HCT116 (cell line): ENCODE measurements at regions not wholly inside any gene's neighbourhood (a gene's known extent, or its start where the extent isn't known, plus 50 kb on each side); places are given as distances from the start of the nearest gene placed in this dataset.

Experiments
- ATAC-seq: fragments of 200-7000 bp; cut with Tn5 transposase; 2 replicates; pipeline ENCODE4 v1.9.1; 2020; ENCODE audit warnings: mild to moderate bottlenecking, moderate library complexity
- BruUV-seq: library from RNA; stranded (reverse); fragments of 400-500 nt; replicated peaks from 2 replicates; lab custom pipeline; 2021; lab: Mats Ljungman, UMichigan
- CTCF ChIA-PET: fragments of 300-600 bp; sonication (Branson Sonifier 250); formaldehyde crosslinking; loops from one replicate; lab custom pipeline; 2021; ENCODE audit warnings: antibody characterized with exemption; lab: Charles Lee
- POLR2A ChIA-PET: fragments of 300-600, 350-600 bp; sonication (Branson Sonifier 250); formaldehyde crosslinking; loops from one replicate; lab custom pipeline; 2021; ENCODE audit warnings: antibody characterized with exemption; lab: Charles Lee
- RAD21 ChIA-PET, 2 experiments: fragments of 300-600 bp; sonication (Branson Sonifier 250); formaldehyde crosslinking; loops; one replicate each; lab custom pipeline; 2023; ENCODE audit warnings: low total read pairs in 2 of 2; ENCODE audit not compliant: uncharacterized antibody in 2 of 2, unreplicated experiment in 2 of 2, low non-redundant PET in 1 of 2; lab: Charles Lee
- DNase-seq: peaks from one replicate; pipeline ENCODE4 v3.0.0-alpha.2; 2010; ENCODE audit warnings: low read depth, low spot score
- H2AFZ ChIP-seq: fragments of 200-600 bp; shearing (Covaris generic), sonication (generic); 2 replicates; pipeline ENCODE4 v1.6.1; 2017; ENCODE audit warnings: low read depth, mixed run types, mixed read lengths, antibody characterized with exemption, low read length; ENCODE audit not compliant: poor library complexity, severe bottlenecking
- H3K27ac ChIP-seq: 2 replicates; pipeline ENCODE4 v1.5.1; 2012; ENCODE audit warnings: low read depth, low read length
- H3K27me3 ChIP-seq: fragments of 200-600 bp; sonication (generic); 2 replicates; pipeline ENCODE4 v1.6.1; 2016; ENCODE audit warnings: mixed run types, low read length, mixed read lengths; ENCODE audit not compliant: insufficient read depth
- H3K36me3 ChIP-seq, 2 experiments: fragments of 200-500 bp in 1 of 2; fragments of 200-600 bp in 1 of 2; sonication (Bioruptor generic) in 1 of 2; sonication (generic) in 1 of 2; 2 replicates each; pipeline versions ENCODE4 v1.5.1 to v1.6.1; 2014 to 2016; ENCODE audit warnings: low read length in 2 of 2, inconsistent platforms in 1 of 2, mixed read lengths in 1 of 2, mixed run types in 1 of 2; ENCODE audit not compliant: insufficient read depth in 2 of 2, control insufficient read depth in 1 of 2
- H3K4me1 ChIP-seq, 2 experiments: fragments of 200-600 bp in 1 of 2; sonication (generic) in 1 of 2; 2 replicates each; pipeline versions ENCODE4 v1.5.1 to v1.6.1; 2012 to 2017; ENCODE audit warnings: low read length in 2 of 2, inconsistent platforms in 1 of 2, mild to moderate bottlenecking in 1 of 2, mixed read lengths in 1 of 2, mixed run types in 1 of 2, moderate library complexity in 1 of 2; ENCODE audit not compliant: insufficient read depth in 2 of 2, control insufficient read depth in 1 of 2
- H3K4me2 ChIP-seq: fragments of 200-600 bp; sonication (generic); 2 replicates; pipeline ENCODE4 v1.6.1; 2017; ENCODE audit warnings: mixed run types, low read length, mixed read lengths
- H3K4me3 ChIP-seq, 2 experiments: fragments of 200-600 bp in 1 of 2; sonication (generic) in 1 of 2; replicated peaks in 1 of 2; 2 replicates each; pipeline ENCODE4 v1.5.1; 2011 to 2016; ENCODE audit warnings: low read length in 2 of 2, control low read depth in 1 of 2, low read depth in 1 of 2, mild to moderate bottlenecking in 1 of 2, mixed read lengths in 1 of 2, mixed run types in 1 of 2
- H3K79me2 ChIP-seq: fragments of 200-600 bp; sonication (generic); 2 replicates; pipeline ENCODE4 v1.6.1; 2017; ENCODE audit warnings: mild to moderate bottlenecking, mixed run types, low read length, moderate library complexity, mixed read lengths; ENCODE audit not compliant: insufficient read depth
- H3K9ac ChIP-seq: fragments of 200-600 bp; sonication (generic); 2 replicates; pipeline ENCODE4 v1.6.1; 2016; ENCODE audit warnings: low read length, mixed read lengths
- H3K9me2 ChIP-seq: fragments of 200-600 bp; sonication (generic), shearing (Covaris generic); 2 replicates; pipeline ENCODE4 v1.6.1; 2017; ENCODE audit warnings: mixed run types, mild to moderate bottlenecking, moderate library complexity; ENCODE audit not compliant: insufficient read depth
- H3K9me3 ChIP-seq, 2 experiments: fragments of 200-500 bp in 1 of 2; fragments of 200-600 bp in 1 of 2; sonication (Bioruptor generic) in 1 of 2; sonication (generic) in 1 of 2; 2 replicates each; pipeline ENCODE4 v1.6.1; 2014 to 2017; ENCODE audit warnings: low read length in 2 of 2, mixed read lengths in 2 of 2, inconsistent platforms in 1 of 2, low read depth in 1 of 2, mild to moderate bottlenecking in 1 of 2, mixed run types in 1 of 2, moderate library complexity in 1 of 2; ENCODE audit not compliant: control insufficient read depth in 1 of 2, insufficient read depth in 1 of 2
- H4K20me1 ChIP-seq: fragments of 200-600 bp; sonication (generic), shearing (Covaris generic); 2 replicates; pipeline ENCODE4 v1.6.1; 2017; ENCODE audit warnings: mixed run types, mild to moderate bottlenecking, moderate library complexity; ENCODE audit not compliant: insufficient read depth
- EGR1 ChIP-seq: IDR thresholded peaks from 2 replicates; pipeline ENCODE4 v1.6.1; 2012; ENCODE audit warnings: low read depth
- JUND ChIP-seq: IDR thresholded peaks from 2 replicates; pipeline ENCODE4 v1.6.1; 2012
- POLR2AphosphoS5 ChIP-seq: IDR thresholded peaks from 2 replicates; pipeline ENCODE4 v1.6.1; 2011; ENCODE audit warnings: mild to moderate bottlenecking, low read depth, low read length, moderate library complexity
- SIN3A ChIP-seq: IDR thresholded peaks from 2 replicates; pipeline ENCODE4 v1.6.1; 2012; ENCODE audit warnings: low read depth
- SP1 ChIP-seq: IDR thresholded peaks from 2 replicates; pipeline ENCODE4 v1.6.1; 2012; ENCODE audit warnings: low read depth
- ZFX ChIP-seq: fragments of 450-650 bp; IDR thresholded peaks from 2 replicates; pipeline ENCODE4 v1.6.1; 2017
- ZNF274 ChIP-seq: fragments of 200-500 bp; sonication (Bioruptor generic); IDR thresholded peaks from 2 replicates; pipeline ENCODE4 v1.6.1; 2014; ENCODE audit warnings: mild to moderate bottlenecking, low read depth, low read length, inconsistent platforms
- intact Hi-C: fragments of 100-400 bp; cut with micrococcal nuclease; formaldehyde crosslinking; loops from 2 replicates; pipeline ENCODE4 v1.10.0; 2022
- TF ChIP-seq, protein P1 (sequence below): IDR thresholded peaks from 2 replicates; pipeline ENCODE4 v1.6.1; 2012; ENCODE audit warnings: low read depth
- TF ChIP-seq, protein P2 (sequence below): IDR thresholded peaks from 2 replicates; pipeline ENCODE4 v1.6.1; 2011; ENCODE audit warnings: mild to moderate bottlenecking, low read length, moderate library complexity; ENCODE audit not compliant: insufficient replicate concordance; ENCODE audit errors: extremely low read depth

DNA sequence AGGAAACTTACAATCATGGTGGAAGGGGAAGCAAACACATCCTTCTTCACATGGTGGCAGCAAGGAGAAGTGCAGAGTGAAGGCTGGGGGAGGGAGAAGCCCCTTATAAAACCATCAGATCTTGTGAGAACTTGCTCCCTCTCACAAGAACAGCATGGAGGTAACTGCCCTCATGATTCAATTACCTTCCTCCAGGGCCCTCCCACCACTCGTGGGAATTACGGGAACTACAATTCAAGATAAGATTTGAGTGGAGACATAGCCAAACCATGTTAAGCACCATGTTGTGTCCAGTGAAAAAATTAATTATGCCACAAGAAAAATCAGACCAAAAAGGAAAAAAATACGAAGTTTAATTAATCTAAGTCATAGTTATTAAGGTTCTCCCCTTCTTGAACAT is 109.5 kb downstream of the CLDN17 start:
- H3K27ac ChIP-seq = no peak overlapping the region
- RAD21 ChIA-PET = no interaction called here
- no peaks in the 10 kb centered on the region for H3K27me3 ChIP-seq
- TF ChIP-seq ZNF274 = no peak
- TF ChIP-seq, protein P1, sequence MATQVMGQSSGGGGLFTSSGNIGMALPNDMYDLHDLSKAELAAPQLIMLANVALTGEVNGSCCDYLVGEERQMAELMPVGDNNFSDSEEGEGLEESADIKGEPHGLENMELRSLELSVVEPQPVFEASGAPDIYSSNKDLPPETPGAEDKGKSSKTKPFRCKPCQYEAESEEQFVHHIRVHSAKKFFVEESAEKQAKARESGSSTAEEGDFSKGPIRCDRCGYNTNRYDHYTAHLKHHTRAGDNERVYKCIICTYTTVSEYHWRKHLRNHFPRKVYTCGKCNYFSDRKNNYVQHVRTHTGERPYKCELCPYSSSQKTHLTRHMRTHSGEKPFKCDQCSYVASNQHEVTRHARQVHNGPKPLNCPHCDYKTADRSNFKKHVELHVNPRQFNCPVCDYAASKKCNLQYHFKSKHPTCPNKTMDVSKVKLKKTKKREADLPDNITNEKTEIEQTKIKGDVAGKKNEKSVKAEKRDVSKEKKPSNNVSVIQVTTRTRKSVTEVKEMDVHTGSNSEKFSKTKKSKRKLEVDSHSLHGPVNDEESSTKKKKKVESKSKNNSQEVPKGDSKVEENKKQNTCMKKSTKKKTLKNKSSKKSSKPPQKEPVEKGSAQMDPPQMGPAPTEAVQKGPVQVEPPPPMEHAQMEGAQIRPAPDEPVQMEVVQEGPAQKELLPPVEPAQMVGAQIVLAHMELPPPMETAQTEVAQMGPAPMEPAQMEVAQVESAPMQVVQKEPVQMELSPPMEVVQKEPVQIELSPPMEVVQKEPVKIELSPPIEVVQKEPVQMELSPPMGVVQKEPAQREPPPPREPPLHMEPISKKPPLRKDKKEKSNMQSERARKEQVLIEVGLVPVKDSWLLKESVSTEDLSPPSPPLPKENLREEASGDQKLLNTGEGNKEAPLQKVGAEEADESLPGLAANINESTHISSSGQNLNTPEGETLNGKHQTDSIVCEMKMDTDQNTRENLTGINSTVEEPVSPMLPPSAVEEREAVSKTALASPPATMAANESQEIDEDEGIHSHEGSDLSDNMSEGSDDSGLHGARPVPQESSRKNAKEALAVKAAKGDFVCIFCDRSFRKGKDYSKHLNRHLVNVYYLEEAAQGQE = no peak
- TF ChIP-seq ZFX = no peak
- no peak for TF ChIP-seq JUND
- TF ChIP-seq SP1 = no peak
- TF ChIP-seq SIN3A = no peak
- no peak for TF ChIP-seq EGR1
- TF ChIP-seq, protein P2, sequence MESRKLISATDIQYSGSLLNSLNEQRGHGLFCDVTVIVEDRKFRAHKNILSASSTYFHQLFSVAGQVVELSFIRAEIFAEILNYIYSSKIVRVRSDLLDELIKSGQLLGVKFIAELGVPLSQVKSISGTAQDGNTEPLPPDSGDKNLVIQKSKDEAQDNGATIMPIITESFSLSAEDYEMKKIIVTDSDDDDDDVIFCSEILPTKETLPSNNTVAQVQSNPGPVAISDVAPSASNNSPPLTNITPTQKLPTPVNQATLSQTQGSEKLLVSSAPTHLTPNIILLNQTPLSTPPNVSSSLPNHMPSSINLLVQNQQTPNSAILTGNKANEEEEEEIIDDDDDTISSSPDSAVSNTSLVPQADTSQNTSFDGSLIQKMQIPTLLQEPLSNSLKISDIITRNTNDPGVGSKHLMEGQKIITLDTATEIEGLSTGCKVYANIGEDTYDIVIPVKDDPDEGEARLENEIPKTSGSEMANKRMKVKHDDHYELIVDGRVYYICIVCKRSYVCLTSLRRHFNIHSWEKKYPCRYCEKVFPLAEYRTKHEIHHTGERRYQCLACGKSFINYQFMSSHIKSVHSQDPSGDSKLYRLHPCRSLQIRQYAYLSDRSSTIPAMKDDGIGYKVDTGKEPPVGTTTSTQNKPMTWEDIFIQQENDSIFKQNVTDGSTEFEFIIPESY = no peak
- TF ChIP-seq POLR2AphosphoS5 = no peak
- TF ChIP-seq, all 23 proteins: peak for 0
- no peak for DNase-seq
- H4K20me1 ChIP-seq = no peaks in the 10 kb centered on the region
- H3K79me2 ChIP-seq = no peaks in the 10 kb centered on the region
- POLR2A ChIA-PET = no interaction called here
- no peak overlapping the region for H3K9ac ChIP-seq
- no peak overlapping the region for H3K4me3 ChIP-seq
- H3K36me3 ChIP-seq = no peaks in the 10 kb centered on the region
- no peaks in the 10 kb centered on the region for H3K9me2 ChIP-seq
- no peaks in the 10 kb centered on the region for H3K4me1 ChIP-seq
- no peak for ATAC-seq
- CTCF ChIA-PET = no interaction called here
- H2AFZ ChIP-seq = no peak overlapping the region
- no TSS peak for BruUV-seq
- peaks cover 14 to 15% of the 10 kb centered on the region in 2 experiments; a peak in 2 of 4 replicates for H3K9me3 ChIP-seq
- H3K4me2 ChIP-seq = no peak overlapping the region
- intact Hi-C loops = no loop called here
